ENCODE measurements at regions not wholly inside any gene's neighbourhood (a gene's known extent, or its start where the extent isn't known, plus 50 kb on each side); places are given as distances from the start of the nearest gene placed in this dataset.

DNA sequence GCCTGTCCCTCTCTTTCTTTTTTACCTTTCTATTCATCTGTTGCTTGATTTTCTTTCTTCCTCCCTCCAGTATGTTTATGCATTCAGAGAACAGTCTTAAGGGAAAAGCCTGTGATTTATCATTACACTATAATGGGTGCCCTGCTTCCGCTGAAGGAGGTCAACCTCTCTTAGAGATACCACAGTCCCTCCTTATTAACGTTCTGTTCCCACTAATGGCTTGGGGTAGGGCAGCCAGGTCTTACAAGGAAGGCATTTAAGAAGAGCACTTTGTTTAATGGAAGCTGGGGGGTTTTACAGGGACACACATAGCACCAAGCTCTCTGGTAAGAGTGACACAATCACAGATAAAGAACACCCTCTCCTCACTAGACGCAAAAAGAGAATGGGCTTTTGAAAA lies 523.5 kb downstream of the NUF2 start:
- H3K27ac Mint-ChIP-seq (ENCODE audit: unreplicated experiment) = no peak overlapping the region
- H3K4me1 Mint-ChIP-seq (ENCODE audit: unreplicated experiment) = no peaks in the 10 kb centered on the region
- H3K4me3 Mint-ChIP-seq (ENCODE audit: unreplicated experiment) = no peak overlapping the region
- no peaks in the 10 kb centered on the region for H3K27me3 Mint-ChIP-seq (ENCODE audit: unreplicated experiment)
- TF ChIP-seq, protein P1, sequence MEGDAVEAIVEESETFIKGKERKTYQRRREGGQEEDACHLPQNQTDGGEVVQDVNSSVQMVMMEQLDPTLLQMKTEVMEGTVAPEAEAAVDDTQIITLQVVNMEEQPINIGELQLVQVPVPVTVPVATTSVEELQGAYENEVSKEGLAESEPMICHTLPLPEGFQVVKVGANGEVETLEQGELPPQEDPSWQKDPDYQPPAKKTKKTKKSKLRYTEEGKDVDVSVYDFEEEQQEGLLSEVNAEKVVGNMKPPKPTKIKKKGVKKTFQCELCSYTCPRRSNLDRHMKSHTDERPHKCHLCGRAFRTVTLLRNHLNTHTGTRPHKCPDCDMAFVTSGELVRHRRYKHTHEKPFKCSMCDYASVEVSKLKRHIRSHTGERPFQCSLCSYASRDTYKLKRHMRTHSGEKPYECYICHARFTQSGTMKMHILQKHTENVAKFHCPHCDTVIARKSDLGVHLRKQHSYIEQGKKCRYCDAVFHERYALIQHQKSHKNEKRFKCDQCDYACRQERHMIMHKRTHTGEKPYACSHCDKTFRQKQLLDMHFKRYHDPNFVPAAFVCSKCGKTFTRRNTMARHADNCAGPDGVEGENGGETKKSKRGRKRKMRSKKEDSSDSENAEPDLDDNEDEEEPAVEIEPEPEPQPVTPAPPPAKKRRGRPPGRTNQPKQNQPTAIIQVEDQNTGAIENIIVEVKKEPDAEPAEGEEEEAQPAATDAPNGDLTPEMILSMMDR (IDR thresholded peaks at IDR 0.05) = no peak
- peaks cover 8% of the 10 kb centered on the region for H3K9me3 Mint-ChIP-seq (ENCODE audit: unreplicated experiment)
- DNase-seq (ENCODE audit: extremely low spot score, unreplicated experiment) = no peak
- no peaks in the 10 kb centered on the region for H3K36me3 Mint-ChIP-seq (ENCODE audit: unreplicated experiment)

DNA sequence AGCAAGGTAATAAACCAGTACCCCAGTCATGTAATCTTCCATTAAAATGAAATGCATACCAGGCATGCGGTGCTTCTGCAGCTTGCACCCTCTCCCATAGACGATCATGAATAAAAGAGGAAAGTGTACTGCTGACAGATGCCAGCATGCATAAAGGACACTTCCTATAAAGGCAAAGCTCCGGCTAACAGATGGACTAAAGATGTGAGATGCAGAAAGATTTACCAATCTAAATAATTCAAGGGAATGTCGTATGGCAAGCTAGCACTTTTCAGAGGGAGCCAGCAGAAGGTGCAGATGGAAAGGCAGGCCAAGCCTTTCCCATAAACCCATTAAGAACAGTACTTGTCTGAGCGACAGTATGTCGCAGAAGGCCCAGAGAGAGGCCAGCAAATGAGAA lies 542.0 kb downstream of the NUF2 start:
- Mint-ChIP-seq H3K4me3 (ENCODE audit: unreplicated experiment) (no peak overlapping the region), H3K27me3 (ENCODE audit: unreplicated experiment) (no peaks in the 10 kb centered on the region), H3K4me1 (ENCODE audit: unreplicated experiment) (no peaks in the 10 kb centered on the region), H3K9me3 (ENCODE audit: unreplicated experiment) (peaks cover 17% of the 10 kb centered on the region), H3K36me3 (ENCODE audit: unreplicated experiment) (no peaks in the 10 kb centered on the region), H3K27ac (ENCODE audit: unreplicated experiment) (no peak overlapping the region)
- no peak for DNase-seq (ENCODE audit: extremely low spot score, unreplicated experiment)
- TF ChIP-seq, protein P1 (IDR thresholded peaks at IDR 0.05) = no peak

DNA sequence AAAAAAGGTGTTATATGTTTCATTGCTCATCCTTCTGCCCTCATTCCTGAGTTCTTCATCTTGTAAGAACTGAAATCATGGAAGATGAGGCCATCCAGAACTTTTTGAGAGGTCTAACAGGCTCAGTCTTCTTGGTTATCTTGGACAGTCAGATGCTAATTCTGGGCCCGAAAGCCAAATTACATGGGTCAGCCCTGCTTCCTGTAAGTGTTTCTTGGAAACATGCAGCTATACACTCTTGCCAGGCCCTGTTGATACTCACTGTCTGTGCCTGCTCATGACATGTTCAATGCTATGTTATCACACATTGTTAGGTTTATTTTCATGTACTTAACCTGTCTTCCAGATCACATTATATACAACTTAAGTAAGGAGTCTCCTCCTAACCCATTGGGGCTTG lies 542.5 kb downstream of the NUF2 start:
- DNase-seq (ENCODE audit: extremely low spot score, unreplicated experiment) = no peak
- H3K4me1 Mint-ChIP-seq (ENCODE audit: unreplicated experiment) = no peaks in the 10 kb centered on the region
- no peaks in the 10 kb centered on the region for H3K27me3 Mint-ChIP-seq (ENCODE audit: unreplicated experiment)
- TF ChIP-seq, protein P1 (IDR thresholded peaks at IDR 0.05) = no peak
- peaks cover 19% of the 10 kb centered on the region for H3K9me3 Mint-ChIP-seq (ENCODE audit: unreplicated experiment)
- H3K4me3 Mint-ChIP-seq (ENCODE audit: unreplicated experiment) = no peak overlapping the region
- H3K36me3 Mint-ChIP-seq (ENCODE audit: unreplicated experiment) = no peaks in the 10 kb centered on the region
- no peak overlapping the region for H3K27ac Mint-ChIP-seq (ENCODE audit: unreplicated experiment)

DNA sequence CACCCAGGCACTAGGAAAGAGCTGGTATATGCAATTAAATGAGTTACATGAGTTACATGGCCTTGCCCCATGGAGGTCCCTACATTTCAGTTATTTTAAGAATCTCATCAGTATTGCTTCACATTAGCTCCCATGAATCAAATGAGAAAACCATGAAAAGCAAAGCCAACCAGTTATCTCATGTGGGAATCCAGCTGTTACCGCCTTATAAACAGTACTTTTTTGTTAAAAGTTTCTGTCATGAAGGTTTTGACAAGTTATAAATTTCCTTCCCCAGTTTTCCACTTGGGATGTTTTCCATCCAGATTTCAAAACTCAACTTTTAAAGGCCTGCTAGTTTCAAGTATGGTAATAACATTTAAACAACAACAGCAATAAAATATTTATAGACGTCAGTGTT lies 544.8 kb downstream of the NUF2 start:
- no peaks in the 10 kb centered on the region for H3K27me3 Mint-ChIP-seq (ENCODE audit: unreplicated experiment)
- TF ChIP-seq, protein P1 (IDR thresholded peaks at IDR 0.05) = no peak
- H3K36me3 Mint-ChIP-seq (ENCODE audit: unreplicated experiment) = no peaks in the 10 kb centered on the region
- no peaks in the 10 kb centered on the region for H3K4me1 Mint-ChIP-seq (ENCODE audit: unreplicated experiment)
- no peak overlapping the region for H3K27ac Mint-ChIP-seq (ENCODE audit: unreplicated experiment)
- no peak overlapping the region for H3K4me3 Mint-ChIP-seq (ENCODE audit: unreplicated experiment)
- peaks cover 19% of the 10 kb centered on the region for H3K9me3 Mint-ChIP-seq (ENCODE audit: unreplicated experiment)
- no peak for DNase-seq (ENCODE audit: extremely low spot score, unreplicated experiment)

DNA sequence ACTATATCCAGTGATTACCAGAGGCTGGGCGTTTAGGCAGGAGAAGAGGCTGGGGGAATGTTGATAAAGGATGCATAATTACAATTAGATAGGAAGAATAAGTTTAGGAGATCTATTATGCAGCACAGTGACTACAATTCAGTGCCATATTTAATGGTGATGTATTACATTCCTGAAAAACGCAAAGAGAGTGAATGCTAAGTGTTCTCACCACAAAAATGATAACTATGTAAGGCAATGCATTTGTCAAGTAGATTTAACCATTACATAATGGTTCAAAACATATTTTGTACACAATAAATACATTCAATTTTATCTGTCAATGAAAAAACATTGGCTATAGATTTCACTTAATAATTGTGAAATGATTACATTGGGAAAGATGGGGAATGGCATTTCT lies 548.9 kb downstream of the NUF2 start:
- no peak for DNase-seq (ENCODE audit: extremely low spot score, unreplicated experiment)
- H3K36me3 Mint-ChIP-seq (ENCODE audit: unreplicated experiment) = no peaks in the 10 kb centered on the region
- H3K9me3 Mint-ChIP-seq (ENCODE audit: unreplicated experiment) = peaks cover 15% of the 10 kb centered on the region
- H3K27ac Mint-ChIP-seq (ENCODE audit: unreplicated experiment) = no peak overlapping the region
- no peaks in the 10 kb centered on the region for H3K4me1 Mint-ChIP-seq (ENCODE audit: unreplicated experiment)
- no peak overlapping the region for H3K4me3 Mint-ChIP-seq (ENCODE audit: unreplicated experiment)
- no peaks in the 10 kb centered on the region for H3K27me3 Mint-ChIP-seq (ENCODE audit: unreplicated experiment)
- TF ChIP-seq, protein P1 (IDR thresholded peaks at IDR 0.05) = no peak
